ENCODE measurements at regions not wholly inside any gene's neighbourhood (a gene's known extent, or its start where the extent isn't known, plus 50 kb on each side); places are given as distances from the start of the nearest gene placed in this dataset.

- no peak for TF ChIP-seq CTCF (IDR thresholded peaks at IDR 0.05; ENCODE audit: low read depth, low read length, missing input control)
- no peak for TF ChIP-seq MAX (IDR thresholded peaks at IDR 0.05)
- TF ChIP-seq HNF4G (IDR thresholded peaks at IDR 0.05) = no peak
These were observed 590.6 kb upstream of the PTCHD4 start for GRCh38 chr6:48701572-48701971.

Data from liver (tissue), 3 donors.